Colonic mucosa (tissue), 4 donors: ENCODE measurements at regions not wholly inside any gene's neighbourhood (a gene's known extent, or its start where the extent isn't known, plus 50 kb on each side); places are given as distances from the start of the nearest gene placed in this dataset.

ENCODE experiments used
- DNase-seq: peaks from one replicate; pipeline ENCODE4 v3.0.0-alpha.2; 2020
- H3K27ac ChIP-seq: fragments of 200-600 bp; one replicate; pipeline ENCODE4 v1.8.0; 2021
- H3K27me3 ChIP-seq: fragments of 200-600 bp; one replicate; pipeline ENCODE4 v1.8.0; 2021
- H3K36me3 ChIP-seq: fragments of 200-600 bp; one replicate; pipeline ENCODE4 v1.8.0; 2021
- H3K4me1 ChIP-seq: fragments of 200-600 bp; one replicate; pipeline ENCODE4 v1.8.0; 2021; ENCODE audit warnings: mild to moderate bottlenecking
- H3K4me3 ChIP-seq: fragments of 200-600 bp; one replicate; pipeline ENCODE4 v1.8.0; 2021
- H3K9ac ChIP-seq, 2 donors: one replicate each; pipeline ENCODE4 v1.7.0; 2013; ENCODE audit warnings: control low read depth in 2 of 2, low read depth in 2 of 2, low read length in 2 of 2
- H3K9me3 ChIP-seq: fragments of 200-600 bp; one replicate; pipeline ENCODE4 v1.8.0; 2021
- CTCF ChIP-seq: fragments of 200-600 bp; IDR thresholded peaks from one replicate; pipeline ENCODE4 v1.8.0; 2022; ENCODE audit warnings: antibody characterized with exemption, mild to moderate bottlenecking
- intact Hi-C: fragments of 100-400 bp; cut with DNase I; formaldehyde crosslinking; loops from one replicate; pipeline ENCODE4 v1.14.1; 2022
- donor health status: healthy.
- donor health status: DM: no; HTN: no; CAD: no.
- donor health status: DM: no; HTN: no; CAD: no.

GRCh38 chr12:77237896-77238295 lies 172.5 kb upstream of the E2F7 start:
- H3K27me3 ChIP-seq, result no peaks in the 10 kb centered on the region
- no peak for DNase-seq
- no peaks in the 10 kb centered on the region for H3K9me3 ChIP-seq
- no peak overlapping the region for H3K9ac ChIP-seq
- no peaks in the 10 kb centered on the region for H3K36me3 ChIP-seq
- peak overlapping the region; percentile 30 for H3K27ac ChIP-seq
- H3K4me3 ChIP-seq, result no peak overlapping the region
- TF ChIP-seq CTCF, result no peak
- intact Hi-C loops, result no loop called here
- H3K4me1 ChIP-seq, result no peaks in the 10 kb centered on the region

GRCh38 chr12:77236066-77236465 lies 170.7 kb upstream of the E2F7 start:
- Histone ChIP-seq H3K9ac (no peak overlapping the region), H3K27ac (no peak overlapping the region), H3K4me3 (no peak overlapping the region), H3K9me3 (no peaks in the 10 kb centered on the region), H3K4me1 (no peaks in the 10 kb centered on the region), H3K27me3 (no peaks in the 10 kb centered on the region), H3K36me3 (no peaks in the 10 kb centered on the region)
- DNase-seq, result no peak
- intact Hi-C loops, result no loop called here
- TF ChIP-seq CTCF, result no peak

- no peak for TF ChIP-seq CTCF
- H3K9ac ChIP-seq, result no peak overlapping the region
- no peak overlapping the region for H3K4me3 ChIP-seq
- intact Hi-C loops, result no loop called here
- H3K27me3 ChIP-seq, result no peaks in the 10 kb centered on the region
- DNase-seq, result no peak
- no peak overlapping the region for H3K27ac ChIP-seq
- no peaks in the 10 kb centered on the region for H3K9me3 ChIP-seq
- no peaks in the 10 kb centered on the region for H3K36me3 ChIP-seq
- H3K4me1 ChIP-seq, result no peaks in the 10 kb centered on the region
Observed at GRCh38 chr12:77232045-77232444, 166.7 kb upstream of the E2F7 start.

- H3K9me3 ChIP-seq, result no peaks in the 10 kb centered on the region
- H3K4me1 ChIP-seq, result no peaks in the 10 kb centered on the region
- no peak overlapping the region for H3K9ac ChIP-seq
- no peak for TF ChIP-seq CTCF
- peak; percentile 53 for DNase-seq
- intact Hi-C loops, result no loop called here
- H3K36me3 ChIP-seq, result no peaks in the 10 kb centered on the region
- no peak overlapping the region for H3K27ac ChIP-seq
- no peaks in the 10 kb centered on the region for H3K27me3 ChIP-seq
- H3K4me3 ChIP-seq, result no peak overlapping the region
Observed at GRCh38 chr12:77231501-77231918, 166.1 kb upstream of the E2F7 start.

- TF ChIP-seq CTCF, result no peak
Observed at GRCh38 chr12:77229640-77230442, 164.5 kb upstream of the E2F7 start.

More at GRCh38 chr12:77229640-77230442, 164.5 kb upstream of the E2F7 start:
- Histone ChIP-seq H3K9me3 (no peaks in the 10 kb centered on the region), H3K27me3 (no peaks in the 10 kb centered on the region), H3K36me3 (no peaks in the 10 kb centered on the region), H3K4me1 (no peaks in the 10 kb centered on the region), H3K9ac (no peak overlapping the region), H3K27ac (no peak overlapping the region), H3K4me3 (no peak overlapping the region)
- intact Hi-C loops, result no loop called here
- DNase-seq, result no peak
